OCI-LY1 (cell line): ENCODE measurements at regions not wholly inside any gene's neighbourhood (a gene's known extent, or its start where the extent isn't known, plus 50 kb on each side); places are given as distances from the start of the nearest gene placed in this dataset.

Experiments
- CTCF ChIP-seq: fragments of 200-600 bp; sonication (generic), shearing (Covaris generic); IDR thresholded peaks from 2 replicates; pipeline ENCODE4 v1.5.1; 2017; ENCODE audit warnings: mild to moderate bottlenecking, antibody characterized with exemption, low read length, moderate library complexity, mixed read lengths
- EZH2 ChIP-seq: fragments of 200-600 bp; sonication (generic), shearing (Covaris generic); IDR thresholded peaks from 2 replicates; pipeline ENCODE4 v1.8.0; 2017; ENCODE audit warnings: borderline replicate concordance, mixed run types, mild to moderate bottlenecking, antibody characterized with exemption, low read length, moderate library complexity, mixed read lengths

GRCh38 chr19:28345811-28346210, 867.1 kb downstream of the UQCRFS1 start:
- TF ChIP-seq CTCF (no peak), EZH2 (no peak)
